Right cardiac atrium (tissue), 5 donors: ENCODE measurements at regions not wholly inside any gene's neighbourhood (a gene's known extent, or its start where the extent isn't known, plus 50 kb on each side); places are given as distances from the start of the nearest gene placed in this dataset.

Experiments used
- ATAC-seq, 2 donors: fragments of 200-7000 bp; cut with Tn5 transposase; one replicate each; pipeline versions ENCODE4 v1.8.0 to v1.9.1; 2020; ENCODE audit warnings: moderate library complexity in 2 of 2, mild to moderate bottlenecking in 1 of 2
- DNase-seq, 3 donors: peaks; one replicate each; pipeline ENCODE4 v3.0.0-alpha.2; 2020
- H3K27ac ChIP-seq: one replicate; pipeline ENCODE4 v1.5.1; 2013; ENCODE audit warnings: mild to moderate bottlenecking, low read length, control low read depth, moderate library complexity
- H3K27me3 ChIP-seq: one replicate; pipeline ENCODE4 v1.6.1; 2013; ENCODE audit not compliant: control insufficient read depth, insufficient read depth
- H3K4me1 ChIP-seq: one replicate; pipeline ENCODE4 v1.6.1; 2013; ENCODE audit warnings: low read length; ENCODE audit not compliant: control insufficient read depth, insufficient read depth
- H3K4me3 ChIP-seq: one replicate; pipeline ENCODE4 v1.5.1; 2013; ENCODE audit warnings: low read length, control low read depth
- H3K9me3 ChIP-seq: one replicate; pipeline ENCODE4 v1.6.1; 2013; ENCODE audit warnings: low read length; ENCODE audit not compliant: control insufficient read depth
- WGBS: extraction: QIAGEN DNeasy Blood & Tissue Kit; methylation state at CpG from one replicate; pipeline ENCODE4 v1.1.7; 2013; 5-methylcytosine and 5-hydroxymethylcytosine counted together
- intact Hi-C, 4 donors: fragments of 100-400 bp; cut with DNase I; formaldehyde crosslinking; loops; one replicate each; pipeline versions ENCODE4 v1.11.0 to v1.14.0; 2022 to 2023
- donor health status: healthy with polysubstance abuse.
- donor health status: DM: no; HTN: yes; CAD: no.
- donor health status: DM: no; HTN: no; CAD: no.
- donor health status: DM: no; HTN: yes; CAD: no; lungs with severe emphysema.
- donor health status: DM: yes; HTN: yes; CAD: no.

DNA sequence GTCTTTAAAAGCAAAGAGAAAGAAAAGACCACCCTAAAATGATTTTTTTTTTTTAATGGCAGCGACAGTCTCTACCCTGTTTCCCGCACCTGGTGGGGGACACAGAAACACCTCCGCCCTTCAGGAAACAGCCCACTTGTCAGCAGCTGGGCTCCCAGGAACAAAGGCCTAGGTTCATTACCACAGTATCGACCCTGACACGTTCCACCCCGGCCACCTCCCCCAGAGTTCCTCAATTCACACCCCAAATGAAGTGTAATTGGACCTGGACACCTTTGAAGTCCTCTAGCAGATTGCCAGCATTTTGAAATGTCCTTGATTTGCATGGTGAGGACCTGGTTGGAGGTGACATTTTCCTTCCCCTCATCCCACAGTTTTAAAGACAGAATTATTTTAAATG, 175.0 kb upstream of the BCOR start:
- ATAC-seq, result no peak
- Histone ChIP-seq H3K27me3 (no peaks in the 10 kb centered on the region), H3K27ac (no peak overlapping the region), H3K9me3 (no peaks in the 10 kb centered on the region), H3K4me3 (no peak overlapping the region), H3K4me1 (peaks cover under 1% of the 10 kb centered on the region)
- WGBS, result 70% methylated on average over 6 of the region's 6 CpGs
- intact Hi-C loops, result no loop called here
- DNase-seq, result no peak

DNA sequence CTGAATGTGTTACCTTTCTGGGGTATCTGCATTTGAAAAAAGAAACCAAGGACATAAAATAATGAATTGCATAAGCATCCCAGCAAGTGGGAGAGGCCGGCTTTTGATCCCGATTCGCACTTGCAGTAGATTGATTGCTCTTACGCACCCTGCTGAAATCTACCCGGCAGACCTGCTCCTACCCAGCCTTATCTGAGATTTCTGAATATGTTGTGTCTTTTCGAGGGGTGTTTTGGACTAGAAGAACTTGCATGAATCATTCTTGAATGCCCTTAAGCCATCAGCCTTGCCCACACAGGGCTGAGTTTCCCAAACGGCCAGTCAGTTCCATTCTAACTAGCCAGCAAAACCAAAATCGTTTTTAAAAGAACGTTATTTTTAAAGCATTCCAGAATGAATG, 174.4 kb upstream of the BCOR start:
- H3K4me1 ChIP-seq, result peaks cover 3% of the 10 kb centered on the region
- H3K27me3 ChIP-seq, result no peaks in the 10 kb centered on the region
- DNase-seq, result no peak
- no peak for ATAC-seq
- intact Hi-C loops, result no loop called here
- no peak overlapping the region for H3K27ac ChIP-seq
- 88% methylated on average over 9 of the region's 9 CpGs for WGBS
- no peak overlapping the region for H3K4me3 ChIP-seq
- H3K9me3 ChIP-seq, result no peaks in the 10 kb centered on the region

DNA sequence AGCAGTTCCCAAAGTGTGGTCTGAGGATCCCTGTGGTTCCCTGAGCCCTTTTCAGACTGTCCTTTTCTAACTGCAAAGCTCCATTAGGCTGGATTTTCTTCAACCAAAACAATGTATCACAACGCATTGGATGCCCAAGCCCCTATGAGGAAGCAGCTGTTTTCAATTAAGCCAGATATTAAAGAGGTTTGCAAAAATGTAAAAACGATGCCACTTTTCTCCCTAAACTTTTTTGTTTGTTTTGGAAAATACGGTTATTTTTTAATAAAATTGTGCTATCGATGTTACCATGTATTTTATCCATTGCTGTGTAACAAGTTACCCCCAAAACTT, 170.4 kb upstream of the BCOR start:
- intact Hi-C loops, result loop anchor here (5.0 to 10.0 kb wide), 4 partner anchors 91 to 453 kb away; no protein-coding TSS in a partner anchor
- H3K27me3 ChIP-seq, result no peaks in the 10 kb centered on the region
- peaks cover 4% of the 10 kb centered on the region for H3K4me1 ChIP-seq
- ATAC-seq (no peak), DNase-seq (no peak)
- H3K4me3 ChIP-seq, result no peak overlapping the region
- no peak overlapping the region for H3K27ac ChIP-seq
- 65% methylated on average over 4 of the region's 4 CpGs for WGBS
- H3K9me3 ChIP-seq, result no peaks in the 10 kb centered on the region

DNA sequence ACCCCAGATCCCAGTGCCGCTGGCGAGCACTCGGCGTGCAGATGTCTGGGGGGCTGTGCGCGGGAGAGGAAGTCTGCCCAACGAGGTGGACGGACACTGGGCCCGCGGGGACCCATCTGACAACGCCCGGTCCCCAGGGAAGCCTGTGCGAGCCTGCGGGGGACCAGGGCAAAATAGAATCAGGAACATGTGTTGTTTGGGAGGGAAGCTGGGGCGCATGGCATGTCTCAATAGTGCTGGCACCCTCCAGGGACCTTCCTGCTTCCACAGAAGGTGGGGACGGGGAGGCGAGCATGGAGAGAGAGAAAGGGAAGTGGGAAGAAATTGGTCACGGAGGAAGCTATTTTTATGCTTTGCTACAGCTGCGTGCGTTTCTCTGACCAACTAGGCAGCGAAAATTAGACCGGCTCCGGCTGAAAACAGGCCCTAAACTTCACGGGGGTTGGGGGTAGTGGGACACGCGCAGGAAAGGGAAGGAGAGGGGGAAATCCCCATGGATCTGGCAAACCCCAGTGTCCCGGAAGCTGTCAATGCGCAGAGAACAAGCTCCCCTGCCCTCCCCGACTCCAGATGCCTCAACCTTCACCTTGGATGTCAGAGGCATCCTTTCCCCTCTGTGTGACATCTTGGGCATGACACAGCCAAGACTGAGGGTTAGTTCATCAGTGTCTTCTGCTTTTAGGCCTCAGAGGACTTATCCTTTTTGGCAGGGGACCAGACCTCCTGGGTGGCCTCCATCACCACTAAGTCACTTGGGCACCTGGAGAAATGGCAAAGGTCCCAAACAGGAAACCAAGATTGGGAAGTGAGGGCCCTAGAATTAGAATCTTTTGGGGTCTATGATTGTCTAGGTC, 169.8 kb upstream of the BCOR start:
- DNase-seq (peak in 1 of 3 donors; percentile 65), ATAC-seq (peak; percentile 14 to 34)
- Histone ChIP-seq H3K27me3 (no peaks in the 10 kb centered on the region), H3K27ac (peak overlapping the region; percentile 54), H3K4me1 (peaks cover 10% of the 10 kb centered on the region), H3K9me3 (no peaks in the 10 kb centered on the region), H3K4me3 (peak overlapping the region; percentile 36)
- intact Hi-C loops, result loop anchor here (5.0 to 10.0 kb wide), 4 partner anchors 90 to 453 kb away; no protein-coding TSS in a partner anchor
- 6% methylated on average over 29 of the region's 29 CpGs for WGBS

DNA sequence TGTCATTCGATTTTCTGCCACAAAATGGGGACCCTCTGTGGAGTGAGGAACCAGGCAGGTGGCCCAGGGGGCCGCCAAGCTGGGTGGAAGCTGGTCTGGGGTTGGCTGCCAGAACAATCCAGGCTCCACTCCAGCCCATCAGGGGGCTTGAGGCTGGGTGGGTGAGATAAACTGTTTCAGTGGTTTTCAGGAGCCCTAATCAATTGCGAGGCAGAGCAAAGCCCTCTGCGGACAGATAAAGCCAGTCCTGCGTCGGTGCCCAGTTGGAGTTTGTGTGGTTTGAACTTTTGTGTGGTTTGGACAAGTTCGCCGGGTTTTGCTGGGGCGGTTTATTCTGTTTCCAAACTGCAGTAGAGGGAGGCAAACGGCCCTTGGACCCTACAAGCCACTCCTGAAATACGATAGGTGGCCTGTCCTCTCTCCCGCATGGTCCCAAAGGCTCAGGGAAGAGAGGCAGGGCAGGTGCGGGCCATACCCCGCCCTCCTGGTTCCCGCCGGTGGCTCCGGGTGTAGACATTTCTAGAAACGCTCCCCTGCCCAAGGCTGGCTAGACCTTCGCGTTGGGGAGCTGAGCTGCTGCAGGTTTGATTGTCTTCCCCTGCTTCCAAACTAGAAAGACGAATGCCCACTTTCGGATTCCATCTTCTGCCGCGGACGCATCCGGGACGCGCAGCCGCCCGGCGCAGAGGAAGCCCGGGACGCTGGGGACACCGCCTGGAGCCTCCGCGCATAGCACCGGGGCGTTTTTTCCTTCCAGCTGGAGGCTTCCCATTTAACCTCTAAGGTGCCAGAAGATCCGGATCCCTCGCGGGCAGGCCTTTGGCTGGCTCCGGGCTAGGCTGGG, 169.0 kb upstream of the BCOR start:
- peak; percentile 69 to 88 (median 86) for DNase-seq

DNA sequence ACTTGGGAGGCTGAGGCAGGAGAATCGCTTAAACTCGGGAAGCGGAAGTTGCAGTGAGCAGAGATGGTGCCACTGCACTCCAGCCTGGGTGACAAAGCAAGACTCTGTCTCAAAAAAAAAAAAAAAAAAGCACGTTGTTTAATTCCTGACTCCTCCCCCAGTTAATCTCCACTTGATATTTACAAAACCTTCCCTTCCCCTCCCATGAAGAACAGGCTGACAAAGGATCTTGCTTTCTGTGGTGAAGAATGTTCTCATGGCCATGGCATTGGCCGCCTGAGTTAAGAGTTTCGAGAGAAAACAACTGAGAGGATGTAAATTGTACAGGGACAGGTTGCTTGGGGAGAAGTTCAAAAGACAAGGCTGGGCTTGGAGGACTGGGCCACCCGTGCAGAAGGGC, 168.2 kb upstream of the BCOR start:
- intact Hi-C loops, result loop anchor here (5.0 to 10.0 kb wide), 4 partner anchors 89 to 451 kb away; no protein-coding TSS in a partner anchor
- no peak overlapping the region for H3K4me3 ChIP-seq
- H3K9me3 ChIP-seq, result no peaks in the 10 kb centered on the region
- H3K27me3 ChIP-seq, result no peaks in the 10 kb centered on the region
- DNase-seq (no peak), ATAC-seq (no peak)
- peaks cover 15% of the 10 kb centered on the region for H3K4me1 ChIP-seq
- no peak overlapping the region for H3K27ac ChIP-seq
- 65% methylated on average over 7 of the region's 7 CpGs for WGBS

More for the DNA sequence above, 169.0 kb upstream of the BCOR start:
- peaks cover 15% of the 10 kb centered on the region for H3K4me1 ChIP-seq
- H3K9me3 ChIP-seq, result no peaks in the 10 kb centered on the region
- intact Hi-C loops, result loop anchor here (5.0 to 10.0 kb wide), 4 partner anchors 89 to 452 kb away; no protein-coding TSS in a partner anchor
- H3K4me3 ChIP-seq, result peak overlapping the region; percentile 36
- peak; percentile 88 for ATAC-seq
- 8% methylated on average over 42 of the region's 42 CpGs for WGBS
- H3K27me3 ChIP-seq, result no peaks in the 10 kb centered on the region
- peak overlapping the region; percentile 54 for H3K27ac ChIP-seq

DNA sequence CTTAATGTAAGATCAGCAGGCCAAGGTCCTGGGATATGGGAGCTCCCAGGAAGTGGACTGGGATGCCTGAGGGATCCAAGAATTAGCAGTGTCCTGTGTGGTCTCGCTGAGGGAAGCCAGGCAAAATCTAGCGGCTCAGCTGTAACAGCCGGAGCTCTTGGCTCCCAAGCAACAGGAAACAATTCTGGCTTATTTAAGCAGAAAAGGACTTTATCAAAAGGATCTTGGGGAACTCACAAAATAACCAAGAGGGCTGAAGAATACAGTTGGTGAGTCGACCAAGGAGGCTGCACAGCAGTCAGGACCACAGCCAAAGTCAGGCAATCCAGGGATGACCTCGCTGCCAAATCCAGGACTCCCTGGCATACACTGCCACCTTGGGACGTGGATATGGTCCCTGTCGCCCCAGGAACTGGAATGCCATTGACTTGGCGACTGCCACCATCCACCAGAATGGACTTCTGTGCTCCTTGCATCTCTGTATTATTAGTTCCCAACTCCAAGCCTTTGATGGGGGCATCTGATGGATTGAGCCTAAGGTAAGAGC, 165.3 kb upstream of the BCOR start:
- WGBS, result 39% methylated on average over 8 of the region's 8 CpGs
- peak in 1 of 2 donors; percentile 8 for ATAC-seq
- H3K4me1 ChIP-seq, result peaks cover 15% of the 10 kb centered on the region
- H3K9me3 ChIP-seq, result no peaks in the 10 kb centered on the region
- H3K4me3 ChIP-seq, result no peak overlapping the region
- intact Hi-C loops, result loop anchor here (10.0 kb wide), 3 partner anchors 88 to 448 kb away; no protein-coding TSS in a partner anchor
- DNase-seq, result no peak
- peak overlapping the region; percentile 65 for H3K27ac ChIP-seq
- no peaks in the 10 kb centered on the region for H3K27me3 ChIP-seq

DNA sequence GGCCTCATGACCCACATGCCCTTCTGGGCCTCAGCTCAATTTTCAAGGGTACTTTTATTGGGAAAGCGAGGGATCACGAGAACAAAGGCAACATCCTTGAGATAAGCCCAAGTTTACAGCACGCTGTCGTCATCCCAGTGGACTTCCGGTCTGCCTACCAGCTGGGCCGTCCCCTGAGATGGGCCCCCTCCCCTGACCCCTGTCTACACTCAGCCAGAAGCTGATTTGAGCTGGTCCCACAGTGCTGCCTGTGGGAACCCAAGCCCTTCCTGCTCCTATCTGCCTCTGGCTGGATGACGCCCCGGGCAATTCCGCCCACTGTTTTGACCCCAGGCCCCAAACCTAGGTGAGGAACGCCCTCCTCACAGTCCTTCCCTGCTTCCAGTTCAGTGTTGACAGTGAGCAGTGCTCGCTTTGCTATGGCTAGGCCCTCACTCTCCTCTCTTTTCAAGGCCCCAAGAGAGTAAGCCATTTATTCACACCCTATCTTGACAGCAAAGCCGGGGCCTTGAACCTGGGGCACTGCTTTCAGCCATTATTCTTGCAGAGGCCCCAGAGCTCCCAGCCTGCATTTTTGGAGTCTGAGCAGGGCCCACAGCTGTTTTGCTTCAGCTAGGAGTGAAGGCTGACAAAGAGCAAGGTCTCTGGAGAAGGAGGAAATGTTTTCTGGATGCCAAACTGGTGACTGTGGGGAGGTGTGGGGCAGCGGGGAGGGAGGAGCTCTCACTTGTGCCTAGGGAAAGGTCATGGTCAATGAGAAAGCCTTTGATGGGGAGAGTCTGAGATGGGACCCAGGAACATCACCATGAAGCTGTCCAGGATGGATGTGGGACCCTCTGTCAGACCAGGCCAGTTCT, 164.6 kb upstream of the BCOR start:
- H3K4me3 ChIP-seq, result no peak overlapping the region
- peak overlapping the region; percentile 79 for H3K27ac ChIP-seq
- no peaks in the 10 kb centered on the region for H3K9me3 ChIP-seq
- peaks cover 12% of the 10 kb centered on the region for H3K4me1 ChIP-seq
- DNase-seq (peak; percentile 72 to 83 (median 81)), ATAC-seq (peak; percentile 81 to 87)
- WGBS, result 37% methylated on average over 13 of the region's 13 CpGs
- intact Hi-C loops, result loop anchor here (10.0 kb wide), 3 partner anchors 88 to 448 kb away; no protein-coding TSS in a partner anchor
- no peaks in the 10 kb centered on the region for H3K27me3 ChIP-seq

DNA sequence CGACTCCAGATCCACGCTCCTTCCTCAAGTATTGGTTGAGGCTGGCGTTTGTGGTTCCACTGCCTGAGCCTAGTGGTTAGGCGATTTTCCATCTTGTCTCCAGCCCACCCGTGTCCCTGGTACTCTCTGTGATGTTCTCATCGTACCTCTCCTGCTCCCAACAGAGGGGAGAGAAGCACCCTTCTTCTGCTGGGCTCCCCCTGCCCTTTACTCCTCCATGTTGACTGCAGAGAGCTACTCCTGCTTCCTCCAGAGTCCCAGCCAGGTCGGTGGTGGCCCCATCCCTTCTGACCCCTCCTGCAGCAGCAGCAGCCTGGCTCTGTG, 164.0 kb upstream of the BCOR start:
- DNase-seq (no peak), ATAC-seq (peak in 1 of 2 donors; percentile 49)
- Histone ChIP-seq H3K9me3 (no peaks in the 10 kb centered on the region), H3K4me1 (peaks cover 12% of the 10 kb centered on the region), H3K27ac (no peak overlapping the region), H3K27me3 (no peaks in the 10 kb centered on the region), H3K4me3 (no peak overlapping the region)
- intact Hi-C loops, result loop anchor here (10.0 kb wide), 3 partner anchors 87 to 447 kb away; no protein-coding TSS in a partner anchor
- 81% methylated on average over 7 of the region's 7 CpGs for WGBS

DNA sequence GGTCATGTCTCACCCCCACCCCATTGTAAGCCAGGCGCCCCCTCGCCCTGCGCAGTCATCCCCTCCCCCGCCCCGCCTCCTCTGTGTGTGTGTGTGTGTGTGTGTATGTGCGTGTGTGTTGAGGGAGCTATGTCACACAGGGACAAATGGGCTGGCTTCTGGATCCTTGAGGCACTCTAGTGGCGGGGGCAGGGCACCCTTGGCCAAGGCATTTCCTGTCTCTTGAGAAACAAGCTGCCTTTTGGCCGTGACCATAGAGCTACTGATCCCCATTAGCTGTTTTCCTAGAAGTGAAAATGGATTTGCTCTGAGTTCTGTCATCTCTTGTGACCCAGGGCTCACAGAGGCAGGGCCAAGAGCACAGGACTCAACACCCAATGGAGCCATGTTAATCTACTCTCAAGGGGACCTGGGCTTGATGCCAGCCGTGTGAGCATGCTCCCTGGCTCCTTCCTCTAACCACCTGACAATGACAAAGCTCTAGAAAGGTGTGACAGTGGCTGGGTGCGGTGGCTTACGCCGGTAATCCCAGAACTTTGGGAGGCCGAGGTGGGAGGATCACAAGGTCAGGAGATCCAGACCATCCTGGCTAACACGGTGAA, 162.5 kb upstream of the BCOR start:
- 83% methylated on average over 14 of the region's 14 CpGs for WGBS
- no peak overlapping the region for H3K27ac ChIP-seq
- DNase-seq (no peak), ATAC-seq (no peak)
- no peaks in the 10 kb centered on the region for H3K27me3 ChIP-seq
- no peak overlapping the region for H3K4me3 ChIP-seq
- peaks cover 12% of the 10 kb centered on the region for H3K4me1 ChIP-seq
- H3K9me3 ChIP-seq, result no peaks in the 10 kb centered on the region
- intact Hi-C loops, result loop anchor here (10.0 kb wide), 3 partner anchors 85 to 445 kb away; no protein-coding TSS in a partner anchor
